ENCODE measurements at regions not wholly inside any gene's neighbourhood (a gene's known extent, or its start where the extent isn't known, plus 50 kb on each side); places are given as distances from the start of the nearest gene placed in this dataset.

GRCh38 chr21:17889171-17889570 is 70.0 kb upstream of the C21orf91 start:
- TF ChIP-seq CTCF (IDR thresholded peaks at IDR 0.05) (no peak), ZFX (IDR thresholded peaks at IDR 0.05; ENCODE audit: borderline replicate concordance) (no peak)
